AG04450 (cell line): ENCODE measurements at regions not wholly inside any gene's neighbourhood (a gene's known extent, or its start where the extent isn't known, plus 50 kb on each side); places are given as distances from the start of the nearest gene placed in this dataset.

ENCODE experiments used
- CTCF ChIA-PET: fragments of 300-600, 350-600 bp; formaldehyde crosslinking; extraction: SDS; loops from one replicate; lab custom pipeline; 2022; ENCODE audit warnings: antibody characterized with exemption, inconsistent platforms; lab: Charles Lee
- POLR2A ChIA-PET: fragments of 350-600 bp; formaldehyde crosslinking; extraction: SDS; loops from one replicate; lab custom pipeline; 2021; ENCODE audit warnings: antibody characterized with exemption, inconsistent platforms; lab: Yijun Ruan, JAX
- DNase-seq: peaks from one replicate; pipeline ENCODE4 v3.0.0-alpha.2; 2011; ENCODE audit warnings: low read depth, low spot score
- H3K27ac ChIP-seq: one replicate; pipeline ENCODE4 v1.5.1; 2012; ENCODE audit warnings: low read depth, low read length, control low read depth
- H3K27me3 ChIP-seq: one replicate; pipeline ENCODE4 v1.6.0; 2012; ENCODE audit warnings: low read length; ENCODE audit not compliant: control insufficient read depth, insufficient read depth
- H3K4me3 ChIP-seq: 2 replicates; pipeline ENCODE4 v1.5.1; 2011; ENCODE audit warnings: mild to moderate bottlenecking, low read depth, low read length, control low read depth
- H3K9me3 ChIP-seq: 2 replicates; pipeline ENCODE4 v1.5.1; 2012; ENCODE audit warnings: low read length; ENCODE audit not compliant: control insufficient read depth, insufficient read depth
- CTCF ChIP-seq: IDR thresholded peaks from 2 replicates; pipeline ENCODE4 v1.5.1; 2011; ENCODE audit warnings: low read depth, low read length, control low read depth, inconsistent platforms

GRCh38 chr5:19297934-19298333 is 690.1 kb downstream of the CDH18 start:
- no peak overlapping the region for H3K27ac ChIP-seq
- no peaks in the 10 kb centered on the region; the same call in 1 of the 2 replicates for H3K9me3 ChIP-seq
- no peaks in the 10 kb centered on the region for H3K27me3 ChIP-seq
- DNase-seq = no peak
- TF ChIP-seq CTCF = no peak
- ChIA-PET POLR2A (no interaction called here), CTCF (no interaction called here)
- no peak overlapping the region for H3K4me3 ChIP-seq

GRCh38 chr5:19301271-19301670 is 686.7 kb downstream of the CDH18 start:
- no peak overlapping the region for H3K4me3 ChIP-seq
- TF ChIP-seq CTCF = no peak
- CTCF ChIA-PET = no interaction called here
- no peaks in the 10 kb centered on the region for H3K27me3 ChIP-seq
- POLR2A ChIA-PET = no interaction called here
- no peak for DNase-seq
- H3K27ac ChIP-seq = no peak overlapping the region
- H3K9me3 ChIP-seq = no peaks in the 10 kb centered on the region; the same call in 1 of the 2 replicates

- ChIA-PET POLR2A (no interaction called here), CTCF (no interaction called here)
- Histone ChIP-seq H3K4me3 (no peak overlapping the region), H3K9me3 (peaks cover 5% of the 10 kb centered on the region), H3K27me3 (no peaks in the 10 kb centered on the region), H3K27ac (no peak overlapping the region)
- no peak for TF ChIP-seq CTCF
- DNase-seq = no peak
Observed at GRCh38 chr5:19314840-19315239, 673.2 kb downstream of the CDH18 start.

- TF ChIP-seq CTCF = no peak
- H3K4me3 ChIP-seq = no peak overlapping the region
- POLR2A ChIA-PET = no interaction called here
- CTCF ChIA-PET = no interaction called here
- H3K27me3 ChIP-seq = no peaks in the 10 kb centered on the region
- peaks cover 7% of the 10 kb centered on the region for H3K9me3 ChIP-seq
- DNase-seq = no peak
- H3K27ac ChIP-seq = no peak overlapping the region
Observed at GRCh38 chr5:19319252-19319651, 668.7 kb downstream of the CDH18 start.

- no peak for DNase-seq
Observed at GRCh38 chr5:19322716-19323485, 665.1 kb downstream of the CDH18 start.

More at GRCh38 chr5:19322716-19323485, 665.1 kb downstream of the CDH18 start:
- POLR2A ChIA-PET = no interaction called here
- Histone ChIP-seq H3K27me3 (no peaks in the 10 kb centered on the region), H3K4me3 (no peak overlapping the region), H3K9me3 (peaks cover 6% of the 10 kb centered on the region), H3K27ac (no peak overlapping the region)
- TF ChIP-seq CTCF = no peak
- CTCF ChIA-PET = no interaction called here
